ENCODE measurements at regions not wholly inside any gene's neighbourhood (a gene's known extent, or its start where the extent isn't known, plus 50 kb on each side); places are given as distances from the start of the nearest gene placed in this dataset.

GRCh38 chr5:101689306-101689705 lies 606.8 kb downstream of the SLCO4C1 start:
- Histone ChIP-seq H3K27ac (ENCODE audit: low read depth, low read length) (no peak overlapping the region), H3F3A (ENCODE audit: insufficient read depth) (no peaks in the 10 kb centered on the region), H3K27me3 (ENCODE audit: low read length) (no peaks in the 10 kb centered on the region), H3K4me3 (ENCODE audit: insufficient read depth, low read length, poor library complexity, severe bottlenecking) (no peak overlapping the region), H3K9me2 (replicated peaks; ENCODE audit: insufficient read depth, low read length) (no peaks in the 10 kb centered on the region), H2AFZ (ENCODE audit: low read depth, low read length, severe bottlenecking) (no peak overlapping the region), H3K36me3 (ENCODE audit: low read length) (no peaks in the 10 kb centered on the region), H3K9ac (ENCODE audit: low read length) (no peak overlapping the region), H3K79me2 (ENCODE audit: insufficient read depth, low read length) (no peaks in the 10 kb centered on the region), H3K9me3 (ENCODE audit: insufficient read depth, low read length) (no peaks in the 10 kb centered on the region), H3K4me2 (ENCODE audit: low read depth, low read length, poor library complexity, severe bottlenecking) (no peak overlapping the region), H4K20me1 (ENCODE audit: low read depth, low read length) (no peaks in the 10 kb centered on the region)
- no peak for TF ChIP-seq EZH2phosphoT487 (conservative IDR thresholded peaks at IDR 0.05; ENCODE audit: low read length)
- no peak for TF ChIP-seq CTCF (IDR thresholded peaks at IDR 0.05; ENCODE audit: insufficient read depth, low read length, poor library complexity, severe bottlenecking)

GRCh38 chr5:101688156-101688555 lies 607.9 kb downstream of the SLCO4C1 start:
- no peak for TF ChIP-seq EZH2phosphoT487 (conservative IDR thresholded peaks at IDR 0.05; ENCODE audit: low read length)
- H2AFZ ChIP-seq (ENCODE audit: low read depth, low read length, severe bottlenecking), result no peak overlapping the region
- H3K4me3 ChIP-seq (ENCODE audit: insufficient read depth, low read length, poor library complexity, severe bottlenecking), result no peak overlapping the region
- H3K27me3 ChIP-seq (ENCODE audit: low read length), result no peaks in the 10 kb centered on the region
- H3K9ac ChIP-seq (ENCODE audit: low read length), result no peak overlapping the region
- no peaks in the 10 kb centered on the region for H3F3A ChIP-seq (ENCODE audit: insufficient read depth)
- no peaks in the 10 kb centered on the region for H3K9me3 ChIP-seq (ENCODE audit: insufficient read depth, low read length)
- no peaks in the 10 kb centered on the region for H3K79me2 ChIP-seq (ENCODE audit: insufficient read depth, low read length)
- H3K9me2 ChIP-seq (replicated peaks; ENCODE audit: insufficient read depth, low read length), result no peaks in the 10 kb centered on the region
- no peaks in the 10 kb centered on the region for H4K20me1 ChIP-seq (ENCODE audit: low read depth, low read length)
- no peak overlapping the region for H3K4me2 ChIP-seq (ENCODE audit: low read depth, low read length, poor library complexity, severe bottlenecking)
- no peak overlapping the region for H3K27ac ChIP-seq (ENCODE audit: low read depth, low read length)
- no peaks in the 10 kb centered on the region for H3K36me3 ChIP-seq (ENCODE audit: low read length)

- no peak overlapping the region for H3K9ac ChIP-seq (ENCODE audit: low read length)
- H4K20me1 ChIP-seq (ENCODE audit: low read depth, low read length), result no peaks in the 10 kb centered on the region
- no peaks in the 10 kb centered on the region for H3K79me2 ChIP-seq (ENCODE audit: insufficient read depth, low read length)
- H3F3A ChIP-seq (ENCODE audit: insufficient read depth), result no peaks in the 10 kb centered on the region
- H3K27me3 ChIP-seq (ENCODE audit: low read length), result no peaks in the 10 kb centered on the region
- H3K27ac ChIP-seq (ENCODE audit: low read depth, low read length), result no peak overlapping the region
- H3K4me2 ChIP-seq (ENCODE audit: low read depth, low read length, poor library complexity, severe bottlenecking), result no peak overlapping the region
- H3K4me3 ChIP-seq (ENCODE audit: insufficient read depth, low read length, poor library complexity, severe bottlenecking), result no peak overlapping the region
- no peaks in the 10 kb centered on the region for H3K36me3 ChIP-seq (ENCODE audit: low read length)
- no peaks in the 10 kb centered on the region for H3K9me3 ChIP-seq (ENCODE audit: insufficient read depth, low read length)
- TF ChIP-seq CTCF (IDR thresholded peaks at IDR 0.05; ENCODE audit: insufficient read depth, low read length, poor library complexity, severe bottlenecking) (no peak), EZH2phosphoT487 (conservative IDR thresholded peaks at IDR 0.05; ENCODE audit: low read length) (no peak)
- no peak overlapping the region for H2AFZ ChIP-seq (ENCODE audit: low read depth, low read length, severe bottlenecking)
- no peaks in the 10 kb centered on the region for H3K9me2 ChIP-seq (replicated peaks; ENCODE audit: insufficient read depth, low read length)
Measured at GRCh38 chr5:101687349-101687985, 608.6 kb downstream of the SLCO4C1 start.

GRCh38 chr5:101686536-101687157 lies 609.4 kb downstream of the SLCO4C1 start:
- Histone ChIP-seq H3K36me3 (ENCODE audit: low read length) (no peaks in the 10 kb centered on the region), H4K20me1 (ENCODE audit: low read depth, low read length) (no peaks in the 10 kb centered on the region), H2AFZ (ENCODE audit: low read depth, low read length, severe bottlenecking) (no peak overlapping the region), H3K79me2 (ENCODE audit: insufficient read depth, low read length) (no peaks in the 10 kb centered on the region), H3K4me3 (ENCODE audit: insufficient read depth, low read length, poor library complexity, severe bottlenecking) (no peak overlapping the region), H3K9me2 (replicated peaks; ENCODE audit: insufficient read depth, low read length) (no peaks in the 10 kb centered on the region), H3K27me3 (ENCODE audit: low read length) (no peaks in the 10 kb centered on the region), H3K9ac (ENCODE audit: low read length) (no peak overlapping the region), H3F3A (ENCODE audit: insufficient read depth) (no peaks in the 10 kb centered on the region), H3K9me3 (ENCODE audit: insufficient read depth, low read length) (no peaks in the 10 kb centered on the region), H3K27ac (ENCODE audit: low read depth, low read length) (no peak overlapping the region), H3K4me2 (ENCODE audit: low read depth, low read length, poor library complexity, severe bottlenecking) (no peak overlapping the region)
- TF ChIP-seq EZH2phosphoT487 (conservative IDR thresholded peaks at IDR 0.05; ENCODE audit: low read length) (no peak), CTCF (IDR thresholded peaks at IDR 0.05; ENCODE audit: insufficient read depth, low read length, poor library complexity, severe bottlenecking) (no peak)

Data from SU-DHL-6 (cell line).